Neuron (in vitro differentiated cells): ENCODE measurements at regions not wholly inside any gene's neighbourhood (a gene's known extent, or its start where the extent isn't known, plus 50 kb on each side); places are given as distances from the start of the nearest gene placed in this dataset.
"Not testable (repeated sequence)": the region's sequence is repeated elsewhere in the genome, so short reads cannot be mapped to it uniquely, and the experiment has no call there.

Experiments
- H2AFZ ChIP-seq: one replicate; pipeline ENCODE4 v1.6.1; 2013; ENCODE audit warnings: low read depth, mild to moderate bottlenecking, inconsistent platforms, low read length, moderate library complexity
- H3K27me3 ChIP-seq: one replicate; pipeline ENCODE4 v1.6.1; 2013; ENCODE audit warnings: low read length; ENCODE audit not compliant: insufficient read depth
- H3K36me3 ChIP-seq: one replicate; pipeline ENCODE4 v1.6.1; 2013; ENCODE audit warnings: low read length; ENCODE audit not compliant: insufficient read depth
- H3K4me1 ChIP-seq: one replicate; pipeline ENCODE4 v1.6.1; 2013; ENCODE audit warnings: low read length; ENCODE audit not compliant: insufficient read depth
- H3K4me3 ChIP-seq: 2 replicates; pipeline ENCODE4 v1.5.1; 2013; ENCODE audit warnings: mild to moderate bottlenecking, low read length, moderate library complexity
- H3K9me3 ChIP-seq: one replicate; pipeline ENCODE4 v1.6.1; 2013; ENCODE audit warnings: low read length

GRCh38 chr4:189727982-189728638 is 212.6 kb upstream of the FRG1 start:
- not testable (repeated sequence) for H3K9me3 ChIP-seq, H3K36me3 ChIP-seq, H3K27me3 ChIP-seq, H3K4me1 ChIP-seq, H2AFZ ChIP-seq, H3K4me3 ChIP-seq

GRCh38 chr4:189731989-189732388 is 208.7 kb upstream of the FRG1 start:
- H3K36me3 ChIP-seq, H3K27me3 ChIP-seq, H3K4me1 ChIP-seq, H3K4me3 ChIP-seq, H3K9me3 ChIP-seq, H2AFZ ChIP-seq: not testable (repeated sequence)

- not testable (repeated sequence) for H3K36me3 ChIP-seq, H3K27me3 ChIP-seq, H3K9me3 ChIP-seq, H2AFZ ChIP-seq, H3K4me3 ChIP-seq, H3K4me1 ChIP-seq
Observed at GRCh38 chr4:189733507-189733906, 207.2 kb upstream of the FRG1 start.

- H3K27me3 ChIP-seq, H3K4me3 ChIP-seq, H3K36me3 ChIP-seq, H3K4me1 ChIP-seq, H3K9me3 ChIP-seq, H2AFZ ChIP-seq: not testable (repeated sequence)
Observed at GRCh38 chr4:189734648-189735267, 205.9 kb upstream of the FRG1 start.

- H3K27me3 ChIP-seq, H3K9me3 ChIP-seq, H2AFZ ChIP-seq, H3K4me1 ChIP-seq, H3K4me3 ChIP-seq, H3K36me3 ChIP-seq: not testable (repeated sequence)
Observed at GRCh38 chr4:189736656-189737055, 204.0 kb upstream of the FRG1 start.

GRCh38 chr4:189740118-189740517 is 200.6 kb upstream of the FRG1 start:
- H2AFZ ChIP-seq, H3K4me1 ChIP-seq, H3K36me3 ChIP-seq, H3K27me3 ChIP-seq, H3K9me3 ChIP-seq, H3K4me3 ChIP-seq: not testable (repeated sequence)

GRCh38 chr4:189740873-189741272 is 199.8 kb upstream of the FRG1 start:
- no peak overlapping the region for H2AFZ ChIP-seq
- no peaks in the 10 kb centered on the region for H3K4me1 ChIP-seq
- H3K36me3 ChIP-seq: no peaks in the 10 kb centered on the region
- no peaks in the 10 kb centered on the region for H3K9me3 ChIP-seq
- no peaks in the 10 kb centered on the region for H3K27me3 ChIP-seq
- no peak overlapping the region for H3K4me3 ChIP-seq

GRCh38 chr4:189753092-189753491 is 187.6 kb upstream of the FRG1 start:
- H3K36me3 ChIP-seq: not testable (repeated sequence)

GRCh38 chr4:189763583-189763982 is 177.1 kb upstream of the FRG1 start:
- H3K36me3 ChIP-seq: no peaks in the 10 kb centered on the region
- no peak overlapping the region for H3K4me3 ChIP-seq
- peaks cover 2% of the 10 kb centered on the region for H3K27me3 ChIP-seq
- no peaks in the 10 kb centered on the region for H3K4me1 ChIP-seq
- no peak overlapping the region for H2AFZ ChIP-seq
- H3K9me3 ChIP-seq: no peaks in the 10 kb centered on the region

More at GRCh38 chr4:189753092-189753491, 187.6 kb upstream of the FRG1 start:
- not testable (repeated sequence) for H3K4me3 ChIP-seq, H3K27me3 ChIP-seq, H3K4me1 ChIP-seq, H2AFZ ChIP-seq, H3K9me3 ChIP-seq

- no peaks in the 10 kb centered on the region for H3K9me3 ChIP-seq
- no peaks in the 10 kb centered on the region for H3K4me1 ChIP-seq
- H3K36me3 ChIP-seq: no peaks in the 10 kb centered on the region
- no peak overlapping the region for H3K4me3 ChIP-seq
- H2AFZ ChIP-seq: no peak overlapping the region
- peaks cover 2% of the 10 kb centered on the region for H3K27me3 ChIP-seq
Observed at GRCh38 chr4:189765301-189765700, 175.4 kb upstream of the FRG1 start.

- H2AFZ ChIP-seq: no peak overlapping the region
- no peaks in the 10 kb centered on the region for H3K4me1 ChIP-seq
- no peaks in the 10 kb centered on the region for H3K36me3 ChIP-seq
- H3K27me3 ChIP-seq: peaks cover 2% of the 10 kb centered on the region
- H3K9me3 ChIP-seq: no peaks in the 10 kb centered on the region
- no peak overlapping the region for H3K4me3 ChIP-seq
Observed at GRCh38 chr4:189765736-189766135, 174.9 kb upstream of the FRG1 start.

GRCh38 chr4:189767941-189768340 is 172.7 kb upstream of the FRG1 start:
- H3K27me3 ChIP-seq: peaks cover 2% of the 10 kb centered on the region
- H2AFZ ChIP-seq: no peak overlapping the region
- no peak overlapping the region for H3K4me3 ChIP-seq
- no peaks in the 10 kb centered on the region for H3K36me3 ChIP-seq
- no peaks in the 10 kb centered on the region for H3K9me3 ChIP-seq
- H3K4me1 ChIP-seq: no peaks in the 10 kb centered on the region

GRCh38 chr4:189769131-189769530 is 171.5 kb upstream of the FRG1 start:
- Histone ChIP-seq H3K4me1 (no peaks in the 10 kb centered on the region), H3K9me3 (no peaks in the 10 kb centered on the region), H3K4me3 (peak overlapping the region; percentile 39), H3K27me3 (peaks cover 2% of the 10 kb centered on the region), H3K36me3 (no peaks in the 10 kb centered on the region), H2AFZ (no peak overlapping the region)
